GM18507 (cell line): ENCODE measurements at regions not wholly inside any gene's neighbourhood (a gene's known extent, or its start where the extent isn't known, plus 50 kb on each side); places are given as distances from the start of the nearest gene placed in this dataset.

Experiments used
- DNase-seq: peaks from one replicate; pipeline ENCODE4 v3.0.0; 2011; ENCODE audit warnings: low read depth; ENCODE audit not compliant: insufficient read length; ENCODE audit errors: extremely low spot score
- FAIRE-seq: peaks from 2 replicates; lab custom pipeline; 2011; peaks lifted over from hg19 to GRCh38; lab: Jason Lieb, UNC

GRCh38 chr1:81121306-81121705, 679.4 kb upstream of the ADGRL2 start:
- DNase-seq = no peak
- FAIRE-seq = no peak

- FAIRE-seq (no peak), DNase-seq (no peak)
These were observed 681.4 kb upstream of the ADGRL2 start for GRCh38 chr1:81119319-81119718.

GRCh38 chr1:81118550-81118949, 682.2 kb upstream of the ADGRL2 start:
- no peak for FAIRE-seq

GRCh38 chr1:81115422-81115821, 685.3 kb upstream of the ADGRL2 start:
- no peak for DNase-seq
- no peak for FAIRE-seq

More at GRCh38 chr1:81118550-81118949, 682.2 kb upstream of the ADGRL2 start:
- no peak for DNase-seq

- no peak for FAIRE-seq
These were observed 686.5 kb upstream of the ADGRL2 start for GRCh38 chr1:81114191-81114590.

GRCh38 chr1:81113688-81114087, 687.0 kb upstream of the ADGRL2 start:
- DNase-seq (no peak), FAIRE-seq (no peak)

More at GRCh38 chr1:81114191-81114590, 686.5 kb upstream of the ADGRL2 start:
- DNase-seq = no peak

GRCh38 chr1:81111818-81112217, 688.9 kb upstream of the ADGRL2 start:
- FAIRE-seq (no peak), DNase-seq (no peak)

GRCh38 chr1:81109038-81109437, 691.7 kb upstream of the ADGRL2 start:
- no peak for FAIRE-seq

GRCh38 chr1:81097860-81098259, 702.9 kb upstream of the ADGRL2 start:
- no peak for DNase-seq
- no peak for FAIRE-seq

More at GRCh38 chr1:81109038-81109437, 691.7 kb upstream of the ADGRL2 start:
- DNase-seq = no peak

GRCh38 chr1:81073580-81073979, 727.2 kb upstream of the ADGRL2 start:
- DNase-seq (no peak), FAIRE-seq (no peak)

- DNase-seq = no peak
These were observed 728.6 kb upstream of the ADGRL2 start for GRCh38 chr1:81071969-81072753.

GRCh38 chr1:81071072-81071858, 729.5 kb upstream of the ADGRL2 start:
- DNase-seq (no peak), FAIRE-seq (no peak)

More at GRCh38 chr1:81071969-81072753, 728.6 kb upstream of the ADGRL2 start:
- no peak for FAIRE-seq

GRCh38 chr1:81069856-81070255, 730.9 kb upstream of the ADGRL2 start:
- FAIRE-seq = no peak

GRCh38 chr1:81068726-81069125, 732.0 kb upstream of the ADGRL2 start:
- FAIRE-seq (no peak), DNase-seq (no peak)

More at GRCh38 chr1:81069856-81070255, 730.9 kb upstream of the ADGRL2 start:
- DNase-seq = no peak

- FAIRE-seq (no peak), DNase-seq (no peak)
These were observed 746.9 kb upstream of the ADGRL2 start for GRCh38 chr1:81053826-81054225.

- FAIRE-seq (no peak), DNase-seq (no peak)
These were observed 748.6 kb upstream of the ADGRL2 start for GRCh38 chr1:81052162-81052561.

- DNase-seq (no peak), FAIRE-seq (no peak)
These were observed 750.3 kb upstream of the ADGRL2 start for GRCh38 chr1:81050390-81050789.

GRCh38 chr1:81044708-81045107, 756.0 kb upstream of the ADGRL2 start:
- FAIRE-seq (no peak), DNase-seq (no peak)

GRCh38 chr1:81042225-81042624, 758.5 kb upstream of the ADGRL2 start:
- FAIRE-seq (no peak), DNase-seq (no peak)

- DNase-seq (no peak), FAIRE-seq (no peak)
These were observed 766.4 kb upstream of the ADGRL2 start for GRCh38 chr1:81034291-81034690.
